GM12874 (cell line): ENCODE measurements at regions not wholly inside any gene's neighbourhood (a gene's known extent, or its start where the extent isn't known, plus 50 kb on each side); places are given as distances from the start of the nearest gene placed in this dataset.

Experiments used
- TF ChIP-seq, protein P1 (sequence below): IDR thresholded peaks from 2 replicates; pipeline ENCODE4 v1.5.1; 2011; ENCODE audit warnings: low read depth, mild to moderate bottlenecking, control low read depth, low read length, moderate library complexity; ENCODE audit not compliant: insufficient read depth

GRCh38 chr2:67612576-67613042 lies 215.5 kb downstream of the ETAA1 start:
- TF ChIP-seq, protein P1, sequence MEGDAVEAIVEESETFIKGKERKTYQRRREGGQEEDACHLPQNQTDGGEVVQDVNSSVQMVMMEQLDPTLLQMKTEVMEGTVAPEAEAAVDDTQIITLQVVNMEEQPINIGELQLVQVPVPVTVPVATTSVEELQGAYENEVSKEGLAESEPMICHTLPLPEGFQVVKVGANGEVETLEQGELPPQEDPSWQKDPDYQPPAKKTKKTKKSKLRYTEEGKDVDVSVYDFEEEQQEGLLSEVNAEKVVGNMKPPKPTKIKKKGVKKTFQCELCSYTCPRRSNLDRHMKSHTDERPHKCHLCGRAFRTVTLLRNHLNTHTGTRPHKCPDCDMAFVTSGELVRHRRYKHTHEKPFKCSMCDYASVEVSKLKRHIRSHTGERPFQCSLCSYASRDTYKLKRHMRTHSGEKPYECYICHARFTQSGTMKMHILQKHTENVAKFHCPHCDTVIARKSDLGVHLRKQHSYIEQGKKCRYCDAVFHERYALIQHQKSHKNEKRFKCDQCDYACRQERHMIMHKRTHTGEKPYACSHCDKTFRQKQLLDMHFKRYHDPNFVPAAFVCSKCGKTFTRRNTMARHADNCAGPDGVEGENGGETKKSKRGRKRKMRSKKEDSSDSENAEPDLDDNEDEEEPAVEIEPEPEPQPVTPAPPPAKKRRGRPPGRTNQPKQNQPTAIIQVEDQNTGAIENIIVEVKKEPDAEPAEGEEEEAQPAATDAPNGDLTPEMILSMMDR = no peak

GRCh38 chr2:67613227-67613626 lies 216.1 kb downstream of the ETAA1 start:
- TF ChIP-seq, protein P1 = no peak

- TF ChIP-seq, protein P1 = no peak
Observed at GRCh38 chr2:67614454-67614853, 217.3 kb downstream of the ETAA1 start.

GRCh38 chr2:67616749-67617148 lies 219.6 kb downstream of the ETAA1 start:
- TF ChIP-seq, protein P1 = no peak

- TF ChIP-seq, protein P1 = no peak
Observed at GRCh38 chr2:67619204-67619603, 222.1 kb downstream of the ETAA1 start.

DNA sequence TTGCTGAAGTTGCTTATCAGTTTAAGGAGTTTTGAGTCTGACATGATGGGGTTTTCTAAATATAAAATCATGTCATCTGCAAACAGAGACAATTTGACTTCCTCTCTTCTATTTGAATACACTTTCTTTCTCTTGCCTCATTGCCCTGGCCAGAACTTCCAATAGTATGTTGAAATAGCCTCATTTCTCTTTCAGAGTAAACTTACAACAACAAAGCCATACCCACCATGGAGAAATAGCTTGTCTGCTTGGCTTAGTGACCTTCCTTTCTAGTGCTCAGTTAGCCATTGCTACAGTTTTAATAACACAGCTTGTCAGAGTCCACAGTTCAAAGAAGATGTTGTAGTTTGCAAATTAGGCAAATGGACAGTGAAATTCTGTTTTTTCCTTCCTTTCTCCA lies 228.0 kb downstream of the ETAA1 start:
- TF ChIP-seq, protein P1 = no peak

DNA sequence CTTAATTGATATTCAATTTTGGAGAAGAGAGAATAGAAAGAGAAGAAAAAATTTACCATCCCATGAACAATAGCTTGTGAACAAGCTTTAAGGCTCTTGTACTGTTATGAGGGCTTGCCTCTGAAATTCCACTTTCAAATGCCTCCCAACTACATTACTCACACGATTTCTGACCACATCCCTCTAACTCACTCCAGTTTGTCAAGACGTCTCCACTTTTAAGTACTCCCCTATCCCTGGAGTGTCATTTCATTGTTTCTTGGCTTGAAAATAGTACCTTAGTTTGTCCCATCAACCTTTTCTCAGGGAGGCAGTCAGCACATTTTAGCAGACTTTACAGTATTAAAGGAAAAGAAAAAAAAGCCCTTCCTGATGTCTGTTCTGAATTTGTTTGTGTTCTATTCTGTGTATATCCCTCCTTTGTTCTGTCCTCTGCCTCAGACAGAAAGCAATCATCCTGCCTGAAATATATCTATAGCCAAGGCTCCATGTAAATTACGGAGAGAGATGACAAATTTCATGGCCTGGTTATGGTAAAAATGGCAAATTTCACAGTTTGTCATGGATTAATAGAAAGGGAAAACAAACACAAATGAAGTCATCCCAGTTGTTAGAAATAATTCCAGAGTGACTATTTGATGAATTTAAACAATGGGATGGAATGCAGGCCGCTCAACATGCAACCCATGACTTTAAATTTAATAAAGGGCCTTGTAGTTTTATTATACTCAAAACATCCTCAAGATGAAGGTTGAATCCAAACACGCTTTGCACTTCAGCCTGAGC lies 228.8 kb downstream of the ETAA1 start:
- TF ChIP-seq, protein P1 = no peak
